GM13977 (cell line): ENCODE measurements at regions not wholly inside any gene's neighbourhood (a gene's known extent, or its start where the extent isn't known, plus 50 kb on each side); places are given as distances from the start of the nearest gene placed in this dataset.

Source experiments
- DNase-seq: peaks from one replicate; pipeline ENCODE4 v3.0.0; 2012; ENCODE audit warnings: low spot score
- in situ Hi-C: fragments of 300-500 bp; cut with MboI; formaldehyde crosslinking; loops from one replicate; pipeline ENCODE4 v1.12.0; 2022; ENCODE audit warnings: low sequenced_read_pairs, low pct_unique_long_range_greater_than_20kb, mixed read lengths, inconsistent platforms; ENCODE audit not compliant: unreplicated experiment
- TF ChIP-seq, protein P1 (sequence below): IDR thresholded peaks from 2 replicates; pipeline ENCODE4 v1.5.1; 2012; ENCODE audit warnings: mild to moderate bottlenecking, control low read depth; ENCODE audit not compliant: insufficient read depth; ENCODE audit errors: extremely low read depth, missing control alignments

DNA sequence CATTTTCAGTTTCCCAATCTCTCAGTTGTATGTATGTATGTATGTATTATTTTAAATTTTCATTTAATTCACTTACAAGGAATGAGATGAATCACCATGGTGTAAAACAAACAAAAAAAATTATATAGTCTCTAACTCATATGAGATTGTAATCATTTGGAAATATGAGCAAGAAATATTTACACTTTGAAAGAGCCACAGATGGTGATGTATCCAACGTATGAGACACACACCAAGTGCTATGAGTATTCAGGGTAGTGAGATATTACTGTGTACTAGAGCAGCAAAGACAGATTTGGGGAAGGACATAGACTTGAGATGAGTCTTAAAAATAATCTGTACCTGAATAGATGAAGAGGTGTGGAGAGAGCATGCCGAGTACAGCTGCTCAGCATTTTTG, 1154.4 kb downstream of the RAPGEF2 start:
- TF ChIP-seq, protein P1, sequence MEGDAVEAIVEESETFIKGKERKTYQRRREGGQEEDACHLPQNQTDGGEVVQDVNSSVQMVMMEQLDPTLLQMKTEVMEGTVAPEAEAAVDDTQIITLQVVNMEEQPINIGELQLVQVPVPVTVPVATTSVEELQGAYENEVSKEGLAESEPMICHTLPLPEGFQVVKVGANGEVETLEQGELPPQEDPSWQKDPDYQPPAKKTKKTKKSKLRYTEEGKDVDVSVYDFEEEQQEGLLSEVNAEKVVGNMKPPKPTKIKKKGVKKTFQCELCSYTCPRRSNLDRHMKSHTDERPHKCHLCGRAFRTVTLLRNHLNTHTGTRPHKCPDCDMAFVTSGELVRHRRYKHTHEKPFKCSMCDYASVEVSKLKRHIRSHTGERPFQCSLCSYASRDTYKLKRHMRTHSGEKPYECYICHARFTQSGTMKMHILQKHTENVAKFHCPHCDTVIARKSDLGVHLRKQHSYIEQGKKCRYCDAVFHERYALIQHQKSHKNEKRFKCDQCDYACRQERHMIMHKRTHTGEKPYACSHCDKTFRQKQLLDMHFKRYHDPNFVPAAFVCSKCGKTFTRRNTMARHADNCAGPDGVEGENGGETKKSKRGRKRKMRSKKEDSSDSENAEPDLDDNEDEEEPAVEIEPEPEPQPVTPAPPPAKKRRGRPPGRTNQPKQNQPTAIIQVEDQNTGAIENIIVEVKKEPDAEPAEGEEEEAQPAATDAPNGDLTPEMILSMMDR, result no peak
- in situ Hi-C loops, result no loop called here

GRCh38 chr4:160265014-160265413, 1162.1 kb downstream of the RAPGEF2 start:
- in situ Hi-C loops, result no loop called here
- DNase-seq, result no peak

More for the DNA sequence above, 1154.4 kb downstream of the RAPGEF2 start:
- no peak for DNase-seq

DNA sequence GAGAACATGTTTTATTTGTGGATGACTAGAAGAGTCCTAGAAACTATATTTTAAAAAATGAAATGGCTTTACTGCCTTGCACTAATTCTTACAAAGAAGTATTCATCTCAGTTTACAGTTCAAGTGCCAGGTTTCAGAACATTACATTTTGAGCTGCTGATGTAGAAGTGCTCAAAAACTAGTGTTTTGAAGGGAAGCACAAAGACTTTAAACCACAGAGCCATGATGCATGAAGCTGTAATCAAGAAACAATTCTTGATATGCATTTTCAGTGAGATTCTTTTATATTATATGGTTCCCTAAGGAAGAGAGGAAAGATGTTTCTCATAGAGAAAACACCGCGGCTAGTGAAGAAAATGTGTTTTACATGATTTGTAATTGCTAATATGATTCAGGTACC, 1163.0 kb downstream of the RAPGEF2 start:
- in situ Hi-C loops, result no loop called here
- TF ChIP-seq, protein P1, result no peak
- no peak for DNase-seq

More at GRCh38 chr4:160265014-160265413, 1162.1 kb downstream of the RAPGEF2 start:
- TF ChIP-seq, protein P1, result no peak

DNA sequence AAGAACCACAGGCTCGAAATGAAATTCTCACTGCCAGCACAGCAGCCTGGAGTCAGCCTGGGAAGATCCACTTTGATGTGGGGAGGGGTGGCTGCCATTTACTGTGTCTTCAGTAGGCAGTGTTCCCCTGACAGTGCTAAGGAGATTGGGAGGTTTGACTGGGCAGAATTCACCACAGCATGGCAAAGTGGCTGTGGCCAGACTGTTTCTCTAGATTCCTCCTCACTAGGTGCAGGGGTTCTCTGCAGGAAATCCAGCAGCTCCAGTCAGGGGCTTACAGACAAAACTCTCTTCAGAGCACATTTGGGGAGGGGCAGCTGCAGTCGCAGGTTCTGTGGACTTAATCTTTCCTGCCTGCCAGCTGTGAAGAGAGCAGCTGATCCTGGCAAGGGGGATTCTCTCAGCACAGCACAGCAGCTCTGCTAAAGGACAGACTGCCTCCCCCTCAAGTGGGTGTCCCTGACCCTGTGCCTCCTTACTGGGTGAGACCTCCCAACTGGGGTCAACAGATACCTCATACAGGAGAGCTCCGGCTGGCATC, 1174.0 kb downstream of the RAPGEF2 start:
- TF ChIP-seq, protein P1, result no peak
- in situ Hi-C loops, result no loop called here

GRCh38 chr4:160283081-160283480, 1180.2 kb downstream of the RAPGEF2 start:
- TF ChIP-seq, protein P1, result no peak
- DNase-seq, result no peak
- in situ Hi-C loops, result no loop called here

More for the DNA sequence above, 1174.0 kb downstream of the RAPGEF2 start:
- no peak for DNase-seq

DNA sequence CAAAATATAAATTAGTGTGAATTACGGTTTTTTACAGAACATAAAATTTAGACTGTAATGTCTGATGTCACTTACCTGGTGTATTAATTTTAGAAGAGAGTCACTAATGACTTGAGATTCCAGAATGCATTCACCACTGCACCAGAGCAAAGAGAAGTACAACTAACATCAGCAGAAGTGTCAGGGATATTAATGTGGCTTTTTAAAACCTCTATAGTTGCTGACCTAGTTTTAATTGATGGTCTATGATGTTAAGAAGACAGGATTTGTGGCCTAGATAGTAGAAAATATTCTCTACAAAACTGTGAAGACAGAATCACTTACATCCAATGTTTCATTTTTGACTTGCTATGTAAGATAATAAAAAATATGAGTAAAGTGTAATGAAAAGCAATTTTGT, 1181.6 kb downstream of the RAPGEF2 start:
- TF ChIP-seq, protein P1, result no peak
- in situ Hi-C loops, result no loop called here
- no peak for DNase-seq
